Stimulated activated CD8-positive, alpha-beta memory T cell treated with anti-CD3 and anti-CD28 coated beads, Interleukin-2, amount 100 ng/mL, for 48 hours (primary cell): ENCODE measurements at regions not wholly inside any gene's neighbourhood (a gene's known extent, or its start where the extent isn't known, plus 50 kb on each side); places are given as distances from the start of the nearest gene placed in this dataset.

Experiments
- DNase-seq, 2 donors: peaks; one replicate each; pipeline ENCODE4 v3.0.0-alpha.2; 2020; ENCODE audit warnings: low read depth in 2 of 2

GRCh38 chr12:115261691-115262398 is 577.9 kb upstream of the TBX3 start:
- DNase-seq = no peak

- no peak for DNase-seq
These were observed 577.0 kb upstream of the TBX3 start for GRCh38 chr12:115260762-115261675.

- DNase-seq = no peak
These were observed 576.2 kb upstream of the TBX3 start for GRCh38 chr12:115259968-115260747.

DNA sequence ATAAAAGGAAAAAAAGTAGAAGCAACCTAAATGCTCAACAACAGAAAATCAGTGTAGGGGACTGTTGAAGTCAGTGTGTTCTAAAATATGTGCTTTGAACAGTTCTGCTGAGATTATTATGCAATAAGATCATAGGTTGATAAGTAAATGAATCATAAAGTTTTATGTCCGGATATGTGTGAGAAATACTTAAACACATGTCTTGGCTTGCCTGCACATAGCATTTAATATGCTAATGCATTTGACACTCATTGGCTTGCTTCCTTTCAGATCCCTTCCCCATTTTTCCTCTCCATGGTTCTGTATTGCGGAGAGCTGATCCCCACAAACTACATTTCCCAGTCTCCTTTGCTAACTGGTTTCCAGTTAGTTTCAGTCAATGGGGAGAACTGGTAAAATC is 573.8 kb upstream of the TBX3 start:
- no peak for DNase-seq

DNA sequence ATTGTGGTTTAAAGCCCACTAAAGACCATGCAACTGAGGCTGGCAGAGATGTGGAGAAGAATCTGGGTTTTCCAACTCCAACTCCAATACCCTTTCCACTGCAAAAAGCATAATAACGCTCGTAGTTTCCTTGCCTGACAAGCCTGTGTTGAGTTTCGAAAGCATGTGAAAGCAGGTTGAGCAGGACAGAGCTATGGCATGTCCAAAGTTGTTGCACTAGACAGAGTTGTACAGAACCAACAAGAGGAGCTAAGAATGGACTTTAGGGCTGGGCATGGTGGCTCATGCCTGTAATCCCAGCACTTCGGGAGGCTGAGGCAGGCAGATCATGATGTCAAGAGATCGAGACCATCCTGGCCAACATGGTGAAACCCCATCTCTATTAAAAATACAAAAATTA is 572.0 kb upstream of the TBX3 start:
- DNase-seq = no peak

GRCh38 chr12:115255257-115255656 is 571.3 kb upstream of the TBX3 start:
- DNase-seq = no peak

DNA sequence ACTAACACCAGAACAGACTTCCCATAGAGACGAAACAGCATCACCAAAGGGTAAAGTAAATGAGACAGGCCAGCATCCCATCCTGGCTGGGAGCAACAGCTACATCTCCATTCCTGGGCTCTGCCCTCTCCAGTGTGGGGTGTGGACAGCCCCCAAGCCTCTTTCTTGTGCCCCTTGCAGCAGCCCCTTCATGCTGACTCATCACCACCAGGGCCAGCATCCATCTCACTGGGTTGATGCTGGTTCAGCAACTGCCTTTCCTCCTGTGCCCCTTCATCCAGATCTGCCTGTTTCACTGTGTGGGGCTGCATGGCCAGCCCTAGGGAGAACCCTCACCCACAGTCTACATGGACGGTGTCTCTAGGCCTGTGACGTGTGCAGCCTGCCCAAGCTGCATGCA is 569.1 kb upstream of the TBX3 start:
- DNase-seq = no peak

GRCh38 chr12:115251727-115252126 is 567.8 kb upstream of the TBX3 start:
- DNase-seq = no peak

DNA sequence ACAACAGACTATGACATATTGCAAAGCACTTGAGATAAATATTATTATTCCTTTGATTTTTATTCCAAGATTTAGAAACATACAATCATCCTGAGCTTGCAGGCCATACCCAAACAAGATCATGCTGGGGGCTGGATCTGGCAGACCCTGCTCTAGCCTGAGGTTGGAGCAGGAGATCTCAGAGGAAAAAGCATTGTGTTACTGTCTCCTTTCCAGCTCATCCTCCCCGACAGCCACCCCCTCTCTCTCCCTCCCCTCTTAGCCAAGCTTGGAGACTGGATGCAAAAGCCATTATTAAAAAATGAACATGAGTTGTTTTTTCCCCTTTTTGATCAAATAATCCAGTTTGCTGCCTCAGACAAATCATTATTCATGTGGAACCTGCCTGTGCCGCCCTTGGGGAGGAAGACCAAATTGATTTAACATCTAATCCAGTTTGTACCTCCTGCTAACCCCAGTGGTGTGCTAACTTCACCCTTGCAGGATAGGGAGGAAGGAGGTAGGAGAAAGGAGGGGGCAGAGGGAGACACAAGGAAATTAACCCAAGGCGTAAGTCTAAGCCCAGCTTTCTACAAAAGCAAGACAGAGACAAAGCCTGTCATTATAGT is 565.8 kb upstream of the TBX3 start:
- DNase-seq = no peak

- no peak for DNase-seq
These were observed 561.0 kb upstream of the TBX3 start for GRCh38 chr12:115245020-115245419.

DNA sequence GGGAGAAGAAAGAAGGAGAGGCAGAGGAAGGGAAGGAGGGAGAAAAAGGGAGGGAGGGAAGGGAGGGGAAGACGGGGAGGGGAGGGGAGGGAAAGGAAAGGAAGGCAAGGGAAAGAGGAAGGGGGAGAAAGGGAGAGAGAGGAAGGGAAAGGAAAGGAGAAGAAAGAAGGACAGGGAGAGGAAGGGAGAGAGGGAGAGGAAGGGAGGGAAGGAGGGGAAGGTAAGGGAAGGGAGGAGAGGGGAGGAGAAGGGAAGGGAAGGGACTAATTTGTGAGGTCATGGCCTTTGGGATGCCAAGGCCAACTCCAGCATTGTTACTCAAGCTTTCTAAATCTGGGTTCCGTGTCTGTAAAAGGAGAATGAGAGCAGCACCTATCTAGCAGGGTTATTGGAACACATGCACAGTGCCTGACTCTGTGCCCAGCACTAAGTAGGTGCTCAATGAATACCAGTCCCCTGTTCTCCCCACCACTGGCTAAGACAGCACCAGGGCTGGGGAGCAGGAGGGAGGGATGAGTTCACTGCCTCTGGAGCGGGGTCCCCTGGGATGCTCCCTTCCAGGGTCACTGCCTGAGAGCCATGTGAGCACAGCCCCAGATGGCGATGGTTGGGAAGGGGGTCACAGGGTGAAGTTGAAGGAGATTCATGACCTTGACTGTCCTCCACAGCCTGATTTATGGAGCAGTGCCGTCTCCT is 560.1 kb upstream of the TBX3 start:
- DNase-seq = no peak

GRCh38 chr12:115240251-115240650 is 556.3 kb upstream of the TBX3 start:
- DNase-seq = no peak

DNA sequence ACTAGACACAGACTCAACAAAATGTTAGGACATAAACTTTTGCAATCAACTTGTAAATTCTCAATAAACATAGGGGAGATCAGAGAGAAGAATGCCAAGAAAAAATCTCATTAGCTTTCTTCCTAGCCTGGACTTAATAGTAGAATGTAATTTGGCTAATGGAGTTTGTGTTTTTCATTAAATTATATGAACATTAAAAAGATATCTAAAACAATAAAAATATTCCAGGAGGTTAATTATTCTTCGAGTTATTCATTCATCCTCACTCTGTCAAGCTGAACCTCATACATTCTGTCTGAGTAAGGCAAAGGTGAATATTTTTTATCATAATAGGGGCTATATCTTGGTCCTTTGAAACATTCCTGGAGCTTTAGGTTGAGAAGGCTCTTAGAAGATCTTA is 551.9 kb upstream of the TBX3 start:
- DNase-seq = no peak

GRCh38 chr12:115233891-115234543 is 550.0 kb upstream of the TBX3 start:
- no peak for DNase-seq

GRCh38 chr12:115232455-115233156 is 548.6 kb upstream of the TBX3 start:
- DNase-seq = no peak

GRCh38 chr12:115230606-115231005 is 546.6 kb upstream of the TBX3 start:
- DNase-seq = no peak

- DNase-seq = no peak
These were observed 545.5 kb upstream of the TBX3 start for GRCh38 chr12:115229517-115229916.

GRCh38 chr12:115228434-115228833 is 544.5 kb upstream of the TBX3 start:
- no peak for DNase-seq

GRCh38 chr12:115227137-115227615 is 543.2 kb upstream of the TBX3 start:
- no peak for DNase-seq

DNA sequence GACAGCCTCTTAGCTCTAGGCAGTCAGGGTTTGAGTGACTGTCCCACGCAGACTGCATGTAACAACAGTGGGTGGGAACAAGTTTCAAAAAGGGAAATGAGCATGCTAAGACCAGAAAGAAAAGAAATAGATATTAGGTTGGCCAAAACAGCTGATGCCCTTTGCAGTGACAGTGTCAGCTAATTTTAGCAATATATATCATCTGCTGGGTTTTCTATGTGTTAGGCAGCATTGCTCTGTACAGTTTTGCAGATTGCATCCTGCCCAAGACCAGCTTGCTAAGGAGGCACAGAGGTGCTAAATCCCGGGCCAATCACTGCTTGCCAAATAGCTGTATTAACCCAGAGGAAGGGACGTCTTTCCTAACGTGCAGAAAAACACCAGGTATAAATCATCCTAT is 541.9 kb upstream of the TBX3 start:
- no peak for DNase-seq
